H1 (cell line): ENCODE measurements at regions not wholly inside any gene's neighbourhood (a gene's known extent, or its start where the extent isn't known, plus 50 kb on each side); places are given as distances from the start of the nearest gene placed in this dataset.

ENCODE experiments used
- CBX8 ChIP-seq: fragments of 300-800, 300-1000 bp; sonication (generic); IDR thresholded peaks from 2 replicates; pipeline ENCODE4 v1.7.1; 2016; ENCODE audit warnings: low read depth, low read length, borderline replicate concordance
- CHD1 ChIP-seq: IDR thresholded peaks from 2 replicates; pipeline ENCODE4 v1.6.1; 2012; ENCODE audit warnings: low read depth, low read length, improper control_type of control experiment
- JUND ChIP-seq: IDR thresholded peaks from 2 replicates; pipeline ENCODE4 v1.6.1; 2011; ENCODE audit warnings: mild to moderate bottlenecking, improper control_type of control experiment, low read length
- SP4 ChIP-seq: IDR thresholded peaks from 2 replicates; pipeline ENCODE4 v1.6.1; 2012; ENCODE audit warnings: low read length, inconsistent platforms

GRCh38 chr7:22876986-22877729 is 54.5 kb upstream of the TOMM7 start (continued):
- TF ChIP-seq CBX8 (no peak), CHD1 (no peak), JUND (no peak), SP4 (no peak)
